ENCODE measurements at regions not wholly inside any gene's neighbourhood (a gene's known extent, or its start where the extent isn't known, plus 50 kb on each side); places are given as distances from the start of the nearest gene placed in this dataset.

DNA sequence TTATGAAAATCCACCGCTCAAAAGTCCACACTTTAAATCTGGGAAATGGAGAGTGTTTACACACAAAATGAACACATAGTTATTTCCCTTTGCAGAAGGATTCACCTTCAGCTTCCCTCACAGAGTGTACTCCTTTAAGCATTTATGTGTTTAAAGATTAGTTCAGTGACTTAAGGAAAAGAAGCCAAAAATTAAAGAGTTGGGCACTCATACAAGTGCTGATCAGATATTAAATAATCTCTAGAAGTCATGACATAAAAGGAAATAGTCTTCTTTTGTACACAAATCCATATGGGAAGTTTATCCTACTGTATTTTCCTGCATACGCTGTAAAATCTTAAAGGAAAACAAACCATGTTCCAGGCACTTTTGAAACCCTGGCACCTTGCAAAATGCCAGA is 174.2 kb downstream of the LNPK start:
- H3K79me2 ChIP-seq (ENCODE audit: insufficient read depth, low read length) = no peaks in the 10 kb centered on the region
- H3K27ac Mint-ChIP-seq (ENCODE audit: unreplicated experiment) = no peak overlapping the region
- no peak overlapping the region for H3K4me3 Mint-ChIP-seq (ENCODE audit: unreplicated experiment)
- H3K27me3 Mint-ChIP-seq (ENCODE audit: low read depth, unreplicated experiment) = no peaks in the 10 kb centered on the region
- no peak overlapping the region for H3K4me3 ChIP-seq (ENCODE audit: insufficient read depth, low read depth, low read length)
- H3K27ac ChIP-seq (ENCODE audit: low read depth, low read length) = no peak overlapping the region
- H3K36me3 Mint-ChIP-seq (ENCODE audit: low read depth, unreplicated experiment) = no peaks in the 10 kb centered on the region
- H3K4me2 ChIP-seq (ENCODE audit: low read length) = no peak overlapping the region
- no peaks in the 10 kb centered on the region for H3K27me3 ChIP-seq (ENCODE audit: insufficient read depth, low read length)
- no peak for TF ChIP-seq EZH2 (IDR thresholded peaks at IDR 0.05; ENCODE audit: insufficient read depth, low read length)
- TF ChIP-seq, protein P1, sequence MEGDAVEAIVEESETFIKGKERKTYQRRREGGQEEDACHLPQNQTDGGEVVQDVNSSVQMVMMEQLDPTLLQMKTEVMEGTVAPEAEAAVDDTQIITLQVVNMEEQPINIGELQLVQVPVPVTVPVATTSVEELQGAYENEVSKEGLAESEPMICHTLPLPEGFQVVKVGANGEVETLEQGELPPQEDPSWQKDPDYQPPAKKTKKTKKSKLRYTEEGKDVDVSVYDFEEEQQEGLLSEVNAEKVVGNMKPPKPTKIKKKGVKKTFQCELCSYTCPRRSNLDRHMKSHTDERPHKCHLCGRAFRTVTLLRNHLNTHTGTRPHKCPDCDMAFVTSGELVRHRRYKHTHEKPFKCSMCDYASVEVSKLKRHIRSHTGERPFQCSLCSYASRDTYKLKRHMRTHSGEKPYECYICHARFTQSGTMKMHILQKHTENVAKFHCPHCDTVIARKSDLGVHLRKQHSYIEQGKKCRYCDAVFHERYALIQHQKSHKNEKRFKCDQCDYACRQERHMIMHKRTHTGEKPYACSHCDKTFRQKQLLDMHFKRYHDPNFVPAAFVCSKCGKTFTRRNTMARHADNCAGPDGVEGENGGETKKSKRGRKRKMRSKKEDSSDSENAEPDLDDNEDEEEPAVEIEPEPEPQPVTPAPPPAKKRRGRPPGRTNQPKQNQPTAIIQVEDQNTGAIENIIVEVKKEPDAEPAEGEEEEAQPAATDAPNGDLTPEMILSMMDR (IDR thresholded peaks at IDR 0.05; ENCODE audit: insufficient read depth, low read depth, low read length) = no peak
- H3K9ac ChIP-seq (ENCODE audit: low read length) = no peak overlapping the region
- H3K4me1 Mint-ChIP-seq (ENCODE audit: low read depth, unreplicated experiment) = no peaks in the 10 kb centered on the region
- no peak overlapping the region for H2AFZ ChIP-seq (ENCODE audit: low read depth, low read length)
- no peak for FAIRE-seq
- H3K36me3 ChIP-seq (ENCODE audit: insufficient read depth, low read length) = no peaks in the 10 kb centered on the region
- H3K4me1 ChIP-seq (ENCODE audit: insufficient read depth, low read length) = peaks cover 3% of the 10 kb centered on the region
- DNase-seq (ENCODE audit: low read depth) = no peak
- no peaks in the 10 kb centered on the region for H3K9me3 ChIP-seq (ENCODE audit: insufficient read depth, low read depth, low read length)
- H4K20me1 ChIP-seq (ENCODE audit: insufficient read depth, low read length) = no peaks in the 10 kb centered on the region
- H3K9me3 Mint-ChIP-seq (ENCODE audit: unreplicated experiment) = no peaks in the 10 kb centered on the region

DNA sequence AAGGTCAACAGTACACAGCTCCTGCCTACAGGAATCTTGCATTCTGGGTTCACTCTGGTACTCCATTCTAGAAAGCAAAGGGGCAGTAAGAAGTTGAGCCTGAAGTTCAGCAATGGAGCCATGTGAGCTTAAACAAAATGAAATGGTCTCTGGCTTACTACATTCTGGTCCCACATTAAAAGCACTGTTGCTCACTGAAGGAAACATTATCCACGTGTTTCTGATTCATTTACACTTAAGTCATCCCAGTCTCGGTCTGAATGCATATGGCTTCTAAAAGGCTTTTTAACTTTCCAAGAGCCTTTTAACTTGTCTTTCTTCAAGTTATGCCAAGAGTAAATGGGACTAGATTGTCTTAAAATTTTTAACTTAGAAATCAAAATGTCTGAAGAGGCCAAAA is 177.8 kb downstream of the LNPK start:
- Mint-ChIP-seq H3K4me1 (ENCODE audit: low read depth, unreplicated experiment) (no peaks in the 10 kb centered on the region), H3K36me3 (ENCODE audit: low read depth, unreplicated experiment) (no peaks in the 10 kb centered on the region), H3K4me3 (ENCODE audit: unreplicated experiment) (no peak overlapping the region), H3K27me3 (ENCODE audit: low read depth, unreplicated experiment) (peaks cover 12% of the 10 kb centered on the region), H3K9me3 (ENCODE audit: unreplicated experiment) (peaks cover 5% of the 10 kb centered on the region), H3K27ac (ENCODE audit: unreplicated experiment) (no peak overlapping the region)
- Histone ChIP-seq H3K9me3 (ENCODE audit: insufficient read depth, low read depth, low read length) (no peaks in the 10 kb centered on the region), H3K79me2 (ENCODE audit: insufficient read depth, low read length) (no peaks in the 10 kb centered on the region), H3K27me3 (ENCODE audit: insufficient read depth, low read length) (no peaks in the 10 kb centered on the region), H3K9ac (ENCODE audit: low read length) (no peak overlapping the region), H2AFZ (ENCODE audit: low read depth, low read length) (no peak overlapping the region), H3K27ac (ENCODE audit: low read depth, low read length) (no peak overlapping the region), H3K4me3 (ENCODE audit: insufficient read depth, low read depth, low read length) (no peak overlapping the region), H3K4me1 (ENCODE audit: insufficient read depth, low read length) (peaks cover 3% of the 10 kb centered on the region), H3K36me3 (ENCODE audit: insufficient read depth, low read length) (no peaks in the 10 kb centered on the region), H3K4me2 (ENCODE audit: low read length) (no peak overlapping the region), H4K20me1 (ENCODE audit: insufficient read depth, low read length) (no peaks in the 10 kb centered on the region)
- DNase-seq (ENCODE audit: low read depth) (no peak), FAIRE-seq (no peak)
- TF ChIP-seq EZH2 (IDR thresholded peaks at IDR 0.05; ENCODE audit: insufficient read depth, low read length) = no peak
- TF ChIP-seq, protein P1 (IDR thresholded peaks at IDR 0.05; ENCODE audit: insufficient read depth, low read depth, low read length) = no peak

DNA sequence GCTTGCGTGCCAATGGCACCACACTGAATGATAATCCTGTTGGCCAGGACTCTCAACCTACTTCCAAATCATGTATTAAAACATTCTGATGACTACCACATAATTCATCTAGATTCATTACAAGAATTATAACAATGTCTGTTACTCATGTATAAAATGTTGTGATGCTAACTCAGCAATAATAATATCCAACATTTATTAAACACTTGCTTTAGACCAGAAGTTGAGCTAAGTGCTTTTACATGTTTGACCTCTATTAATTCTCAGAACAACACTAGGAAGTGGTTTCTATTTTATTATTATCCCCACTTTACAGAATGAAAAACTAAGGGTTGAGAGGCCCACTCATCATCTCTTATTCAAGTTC is 178.4 kb downstream of the LNPK start:
- peak overlapping the region; percentile 68 for H2AFZ ChIP-seq (ENCODE audit: low read depth, low read length)
- Mint-ChIP-seq H3K9me3 (ENCODE audit: unreplicated experiment) (peaks cover 5% of the 10 kb centered on the region), H3K4me1 (ENCODE audit: low read depth, unreplicated experiment) (no peaks in the 10 kb centered on the region), H3K4me3 (ENCODE audit: unreplicated experiment) (no peak overlapping the region), H3K36me3 (ENCODE audit: low read depth, unreplicated experiment) (no peaks in the 10 kb centered on the region), H3K27me3 (ENCODE audit: low read depth, unreplicated experiment) (peaks cover 12% of the 10 kb centered on the region), H3K27ac (ENCODE audit: unreplicated experiment) (no peak overlapping the region)
- FAIRE-seq (no peak), DNase-seq (ENCODE audit: low read depth) (no peak)
- H3K79me2 ChIP-seq (ENCODE audit: insufficient read depth, low read length) = no peaks in the 10 kb centered on the region
- peak overlapping the region; percentile 45 for H3K9ac ChIP-seq (ENCODE audit: low read length)
- no peaks in the 10 kb centered on the region for H4K20me1 ChIP-seq (ENCODE audit: insufficient read depth, low read length)
- no peaks in the 10 kb centered on the region for H3K9me3 ChIP-seq (ENCODE audit: insufficient read depth, low read depth, low read length)
- H3K4me1 ChIP-seq (ENCODE audit: insufficient read depth, low read length) = peaks cover 3% of the 10 kb centered on the region
- no peaks in the 10 kb centered on the region for H3K27me3 ChIP-seq (ENCODE audit: insufficient read depth, low read length)
- TF ChIP-seq, protein P1 (IDR thresholded peaks at IDR 0.05; ENCODE audit: insufficient read depth, low read depth, low read length) = no peak
- no peak for TF ChIP-seq EZH2 (IDR thresholded peaks at IDR 0.05; ENCODE audit: insufficient read depth, low read length)
- H3K4me3 ChIP-seq (ENCODE audit: insufficient read depth, low read depth, low read length) = no peak overlapping the region
- H3K27ac ChIP-seq (ENCODE audit: low read depth, low read length) = no peak overlapping the region
- H3K4me2 ChIP-seq (ENCODE audit: low read length) = peak overlapping the region; percentile 78
- no peaks in the 10 kb centered on the region for H3K36me3 ChIP-seq (ENCODE audit: insufficient read depth, low read length)
